OCI-LY3 (cell line): ENCODE measurements at regions not wholly inside any gene's neighbourhood (a gene's known extent, or its start where the extent isn't known, plus 50 kb on each side); places are given as distances from the start of the nearest gene placed in this dataset.

Source experiments
- EZH2phosphoT487 ChIP-seq: fragments of 200-600 bp; shearing (Covaris generic); IDR thresholded peaks from 2 replicates; pipeline ENCODE4 v1.6.1; 2018; ENCODE audit warnings: antibody characterized with exemption, mixed run types, low read depth
- TF ChIP-seq, protein P1 (sequence below): fragments of 200-600, 300-600 bp; sonication (generic); IDR thresholded peaks from 2 replicates; pipeline ENCODE4 v1.5.1; 2014; ENCODE audit warnings: antibody characterized with exemption, low read length, low read depth

DNA sequence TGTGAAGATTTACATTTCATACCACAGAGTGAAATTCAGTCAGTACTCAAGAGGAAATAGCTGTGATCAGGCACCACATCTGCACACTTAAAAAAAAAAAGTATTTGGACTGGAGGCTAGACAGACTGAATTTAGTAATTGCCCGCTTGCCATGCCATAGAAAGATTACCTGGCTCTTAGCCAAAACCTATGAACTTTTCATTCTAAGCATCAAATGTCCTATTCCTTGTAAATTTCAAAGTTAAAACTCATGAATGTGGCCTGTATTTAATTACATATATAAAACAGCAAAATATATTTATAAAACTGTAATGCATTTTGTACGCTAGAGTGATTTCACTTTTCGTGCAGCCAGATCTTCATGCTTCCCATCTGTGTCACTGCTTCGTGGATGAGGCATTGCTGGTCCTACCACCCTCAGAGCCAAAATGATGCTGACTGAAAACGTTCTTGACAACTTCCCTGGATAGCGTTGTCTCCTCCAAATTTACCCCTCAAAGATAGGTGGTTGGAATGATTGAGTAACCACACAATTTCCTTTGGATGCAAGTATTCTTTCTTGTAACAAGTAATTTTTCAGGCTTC, 447.9 kb upstream of the SGCD start:
- TF ChIP-seq, protein P1, sequence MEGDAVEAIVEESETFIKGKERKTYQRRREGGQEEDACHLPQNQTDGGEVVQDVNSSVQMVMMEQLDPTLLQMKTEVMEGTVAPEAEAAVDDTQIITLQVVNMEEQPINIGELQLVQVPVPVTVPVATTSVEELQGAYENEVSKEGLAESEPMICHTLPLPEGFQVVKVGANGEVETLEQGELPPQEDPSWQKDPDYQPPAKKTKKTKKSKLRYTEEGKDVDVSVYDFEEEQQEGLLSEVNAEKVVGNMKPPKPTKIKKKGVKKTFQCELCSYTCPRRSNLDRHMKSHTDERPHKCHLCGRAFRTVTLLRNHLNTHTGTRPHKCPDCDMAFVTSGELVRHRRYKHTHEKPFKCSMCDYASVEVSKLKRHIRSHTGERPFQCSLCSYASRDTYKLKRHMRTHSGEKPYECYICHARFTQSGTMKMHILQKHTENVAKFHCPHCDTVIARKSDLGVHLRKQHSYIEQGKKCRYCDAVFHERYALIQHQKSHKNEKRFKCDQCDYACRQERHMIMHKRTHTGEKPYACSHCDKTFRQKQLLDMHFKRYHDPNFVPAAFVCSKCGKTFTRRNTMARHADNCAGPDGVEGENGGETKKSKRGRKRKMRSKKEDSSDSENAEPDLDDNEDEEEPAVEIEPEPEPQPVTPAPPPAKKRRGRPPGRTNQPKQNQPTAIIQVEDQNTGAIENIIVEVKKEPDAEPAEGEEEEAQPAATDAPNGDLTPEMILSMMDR = no peak
- TF ChIP-seq EZH2phosphoT487 = no peak
